Gastroesophageal sphincter (tissue), 4 donors: ENCODE measurements at regions not wholly inside any gene's neighbourhood (a gene's known extent, or its start where the extent isn't known, plus 50 kb on each side); places are given as distances from the start of the nearest gene placed in this dataset.

Experiments
- ATAC-seq: fragments of 150-250 bp; one replicate; pipeline ENCODE4 v1.9.1; 2016; ENCODE audit warnings: mild to moderate bottlenecking, moderate library complexity
- H3K27ac ChIP-seq, 4 donors: fragments of 200-600 bp; sonication (generic) in 3 of 4; 1 replicate in 3 of 4; 2 replicates in 1 of 4; pipeline ENCODE4 v1.5.1; 2016 to 2019
- H3K27me3 ChIP-seq: fragments of 200-600 bp; sonication (generic); one replicate; pipeline ENCODE4 v1.5.1; 2019
- H3K36me3 ChIP-seq, 2 donors: fragments of 200-600 bp; sonication (generic); one replicate each; pipeline ENCODE4 v1.5.1; 2019; ENCODE audit warnings: control low read depth in 1 of 2
- H3K4me1 ChIP-seq, 3 donors: fragments of 200-600 bp; sonication (generic); 1 replicate in 2 of 3; 2 replicates in 1 of 3; pipeline ENCODE4 v1.5.1; 2016 to 2019; ENCODE audit warnings: control low read depth in 2 of 3
- H3K4me3 ChIP-seq, 2 donors: fragments of 200-600 bp; sonication (generic); one replicate each; pipeline ENCODE4 v1.5.1; 2019; ENCODE audit warnings: mild to moderate bottlenecking in 1 of 2, moderate library complexity in 1 of 2
- H3K9me3 ChIP-seq, 3 donors: fragments of 200-600 bp; sonication (generic); one replicate each; pipeline ENCODE4 v1.5.1; 2017 to 2019; ENCODE audit warnings: control low read depth in 2 of 3
- CTCF ChIP-seq, 4 experiments: fragments of 200-600 bp in 2 of 4; fragments of 450-650 bp in 2 of 4; sonication (generic) in 1 of 4; IDR thresholded peaks; one replicate each; pipeline ENCODE4 v1.5.1; 2017 to 2019; ENCODE audit warnings: antibody characterized with exemption in 4 of 4, mild to moderate bottlenecking in 2 of 4, moderate library complexity in 2 of 4
- EP300 ChIP-seq: sonication (generic); formaldehyde crosslinking; IDR thresholded peaks from one replicate; pipeline ENCODE4 v1.6.1; 2017; ENCODE audit warnings: antibody characterized with exemption, mild to moderate bottlenecking
- POLR2A ChIP-seq, 2 donors: fragments of 450-650 bp; IDR thresholded peaks; one replicate each; pipeline ENCODE4 v1.6.1; 2017; ENCODE audit warnings: antibody characterized with exemption in 2 of 2, mild to moderate bottlenecking in 2 of 2, moderate library complexity in 1 of 2
- POLR2AphosphoS5 ChIP-seq: sonication (generic); formaldehyde crosslinking; IDR thresholded peaks from one replicate; pipeline ENCODE4 v1.6.1; 2017; ENCODE audit warnings: antibody characterized with exemption
- WGBS, 2 donors: methylation state at CpG; one replicate each; pipeline ENCODE4 v1.1.5; 2018; ENCODE audit warnings: low coverage in 1 of 2; 5-methylcytosine and 5-hydroxymethylcytosine counted together

- ATAC-seq = no peak
- TF ChIP-seq POLR2A (IDR thresholded peaks at IDR 0.05) = no peak
- no peak for TF ChIP-seq POLR2AphosphoS5
- no peak for TF ChIP-seq CTCF (IDR thresholded peaks at IDR 0.05)
- TF ChIP-seq EP300 = no peak
- no peaks in the 10 kb centered on the region for H3K9me3 ChIP-seq
- no peaks in the 10 kb centered on the region for H3K36me3 ChIP-seq
- H3K4me1 ChIP-seq = no peaks in the 10 kb centered on the region
- H3K27me3 ChIP-seq = peaks cover 61% of the 10 kb centered on the region
- 85 to 89% methylated on average over 10 to 14 of the region's 16 CpGs for WGBS, 2 donors
- no peak overlapping the region for H3K4me3 ChIP-seq
- no peak overlapping the region for H3K27ac ChIP-seq
Observed at GRCh38 chr22:49162841-49163240, 664.8 kb downstream of the BRD1 start.

- no peak overlapping the region for H3K4me3 ChIP-seq
- H3K36me3 ChIP-seq = no peaks in the 10 kb centered on the region
- H3K4me1 ChIP-seq = no peaks in the 10 kb centered on the region
- WGBS, 2 donors = 84 to 85% methylated on average over 5 to 11 of the region's 25 CpGs
- no peak for ATAC-seq
- H3K9me3 ChIP-seq = no peaks in the 10 kb centered on the region
- H3K27ac ChIP-seq = no peak overlapping the region
- peaks cover 76% of the 10 kb centered on the region for H3K27me3 ChIP-seq
- no peak for TF ChIP-seq CTCF (IDR thresholded peaks at IDR 0.05)
- TF ChIP-seq POLR2A (IDR thresholded peaks at IDR 0.05) = no peak
- TF ChIP-seq EP300 = no peak
- TF ChIP-seq POLR2AphosphoS5 = no peak
Observed at GRCh38 chr22:49161002-49161850, 666.4 kb downstream of the BRD1 start.

DNA sequence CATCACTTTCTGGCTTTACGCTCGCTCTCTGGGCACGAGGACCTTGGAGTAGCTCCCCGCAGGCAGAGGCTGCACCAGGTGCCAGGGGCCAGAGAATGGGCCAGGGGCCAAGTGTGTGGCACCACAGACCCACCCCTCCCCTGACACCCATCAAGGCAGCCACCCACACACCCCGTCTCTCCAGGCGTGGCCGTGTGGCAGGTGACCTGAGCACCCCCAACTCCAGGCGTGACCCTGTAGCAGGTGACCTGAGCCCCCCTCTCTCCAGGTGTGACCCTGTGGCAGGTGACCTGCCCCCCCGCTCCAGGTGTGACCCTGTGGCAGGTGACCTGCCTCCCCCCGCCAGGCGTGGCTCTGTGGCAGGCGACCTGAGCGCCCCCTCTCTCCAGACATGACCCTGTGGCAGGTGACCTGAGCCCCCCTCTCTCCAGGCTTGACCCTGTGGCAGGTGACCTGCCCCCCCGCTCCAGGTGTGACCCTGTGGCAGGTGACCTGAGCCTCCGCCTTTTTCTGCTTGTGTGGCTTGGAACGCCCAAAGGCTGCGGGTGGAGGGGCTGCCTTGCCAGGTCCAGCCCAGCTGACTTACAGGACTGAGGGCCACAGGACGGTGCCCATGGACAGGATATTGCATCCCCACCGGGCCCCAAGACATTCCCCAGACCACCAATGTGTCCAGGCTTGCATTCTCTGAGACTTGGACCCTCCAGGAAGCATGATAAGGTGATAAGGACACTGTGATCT lies 667.2 kb downstream of the BRD1 start:
- no peaks in the 10 kb centered on the region for H3K36me3 ChIP-seq
- TF ChIP-seq POLR2AphosphoS5 = no peak
- TF ChIP-seq POLR2A (IDR thresholded peaks at IDR 0.05) = no peak
- no peak for TF ChIP-seq CTCF (IDR thresholded peaks at IDR 0.05)
- TF ChIP-seq EP300 = no peak
- WGBS, 2 donors = 60% methylated on average over 2 of the region's 19 CpGs; no CpG with 5 or more reads in 1 of the 2 donors
- no peak for ATAC-seq
- no peak overlapping the region for H3K27ac ChIP-seq
- no peaks in the 10 kb centered on the region for H3K9me3 ChIP-seq
- peaks cover 79% of the 10 kb centered on the region for H3K27me3 ChIP-seq
- H3K4me1 ChIP-seq = no peaks in the 10 kb centered on the region
- H3K4me3 ChIP-seq = no peak overlapping the region

DNA sequence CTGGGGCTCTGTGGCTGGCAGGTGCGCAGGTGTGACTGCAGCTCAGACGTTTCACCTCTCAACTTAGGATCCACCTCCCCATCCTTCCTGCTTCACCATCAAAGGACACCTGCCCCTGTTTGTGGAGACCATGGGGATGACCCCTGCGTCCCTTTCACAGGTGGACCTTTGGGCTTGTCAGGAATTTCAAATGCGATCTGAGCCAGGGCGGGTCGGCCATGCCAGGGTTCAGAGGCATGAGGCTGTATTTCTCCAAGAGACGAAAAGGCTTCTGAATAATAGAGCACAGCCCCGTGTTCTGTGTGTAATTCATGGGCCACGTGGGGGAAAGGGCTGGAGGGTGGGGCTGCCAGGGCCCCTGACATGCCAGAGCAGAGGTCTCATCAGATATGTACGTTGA lies 668.0 kb downstream of the BRD1 start:
- TF ChIP-seq POLR2A (IDR thresholded peaks at IDR 0.05) (no peak), CTCF (IDR thresholded peaks at IDR 0.05) (no peak), EP300 (no peak), POLR2AphosphoS5 (no peak)
- no peak for ATAC-seq
- 50 to 63% methylated on average over 1 to 5 of the region's 10 CpGs for WGBS, 2 donors
- peaks cover 85% of the 10 kb centered on the region for H3K27me3 ChIP-seq
- no peak overlapping the region for H3K4me3 ChIP-seq
- H3K36me3 ChIP-seq = no peaks in the 10 kb centered on the region
- H3K9me3 ChIP-seq = no peaks in the 10 kb centered on the region
- H3K4me1 ChIP-seq = no peaks in the 10 kb centered on the region
- H3K27ac ChIP-seq = no peak overlapping the region
